ENCODE measurements at regions not wholly inside any gene's neighbourhood (a gene's known extent, or its start where the extent isn't known, plus 50 kb on each side); places are given as distances from the start of the nearest gene placed in this dataset.

DNA sequence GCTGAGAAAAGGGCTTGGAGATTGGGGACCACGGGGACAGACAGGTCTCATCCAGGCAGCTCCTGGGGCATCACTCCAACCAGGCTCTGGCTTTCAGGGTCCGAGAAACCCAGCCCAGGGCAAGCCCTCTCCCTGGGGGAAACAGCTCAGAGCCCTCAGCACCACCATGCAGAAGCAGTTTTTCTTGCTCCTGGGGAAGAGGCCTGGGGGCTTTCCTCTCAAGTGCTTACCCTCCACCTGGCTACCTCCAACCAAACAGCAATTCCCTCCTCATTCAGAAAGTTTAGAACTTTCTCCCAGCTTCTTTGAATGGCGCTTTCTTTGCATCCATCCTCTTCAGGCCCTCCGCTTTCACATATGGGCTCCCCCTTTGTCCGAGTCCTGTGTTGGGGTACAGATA is 110.4 kb upstream of the PHACTR3 start:
- no peak for DNase-seq (ENCODE audit: low read depth in 2 of 2)

DNA sequence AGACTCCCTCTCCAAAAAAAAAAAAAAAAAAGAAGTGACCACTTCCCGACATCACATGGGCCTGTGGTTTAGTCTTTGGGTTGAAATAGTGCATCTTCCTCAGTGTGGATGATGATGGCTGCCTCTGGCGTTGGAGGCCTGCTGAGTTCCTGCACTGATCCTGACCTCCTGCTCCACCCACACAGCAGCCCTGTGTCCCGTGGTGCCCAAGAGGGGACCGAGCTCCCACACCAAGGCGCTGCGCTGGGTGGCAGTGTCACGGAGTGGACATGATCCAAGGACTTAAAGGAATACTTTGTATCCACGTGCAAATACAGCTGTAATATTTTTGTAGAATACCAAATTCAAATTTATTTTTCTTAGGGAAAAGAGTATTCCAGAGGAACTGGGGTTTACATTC is 109.2 kb upstream of the PHACTR3 start:
- DNase-seq (ENCODE audit: low read depth in 2 of 2): no peak

DNA sequence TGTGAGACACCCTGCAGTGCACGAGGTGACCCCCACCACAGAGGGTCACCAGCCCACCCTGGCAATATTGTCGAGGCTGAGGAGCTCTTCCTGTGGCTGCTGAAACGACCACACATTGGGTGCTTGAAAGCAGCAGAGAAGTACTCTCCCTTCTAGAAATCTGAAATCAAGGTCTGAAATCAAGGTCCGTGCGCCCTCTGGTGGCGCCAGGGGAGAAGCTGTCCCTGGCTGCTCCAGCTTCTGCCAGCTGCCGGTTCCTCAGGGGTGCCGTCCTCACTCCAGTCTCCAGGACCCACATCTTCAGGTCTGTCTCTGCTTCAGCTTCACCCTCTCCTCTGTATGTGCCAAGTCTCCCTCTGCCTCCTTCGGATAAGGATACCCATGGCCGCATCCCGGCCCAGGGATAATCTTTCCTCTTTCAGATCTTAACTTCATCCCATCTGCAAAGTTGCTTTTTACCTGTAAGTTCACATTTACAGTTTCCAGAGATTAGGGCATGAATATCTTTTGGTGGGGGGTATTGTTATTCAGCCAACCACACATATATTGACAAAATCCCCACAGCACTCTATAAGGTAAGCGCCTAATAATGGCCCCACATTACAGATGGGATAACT is 108.3 kb upstream of the PHACTR3 start:
- DNase-seq (ENCODE audit: low read depth in 2 of 2): peak; percentile 51 to 59

DNA sequence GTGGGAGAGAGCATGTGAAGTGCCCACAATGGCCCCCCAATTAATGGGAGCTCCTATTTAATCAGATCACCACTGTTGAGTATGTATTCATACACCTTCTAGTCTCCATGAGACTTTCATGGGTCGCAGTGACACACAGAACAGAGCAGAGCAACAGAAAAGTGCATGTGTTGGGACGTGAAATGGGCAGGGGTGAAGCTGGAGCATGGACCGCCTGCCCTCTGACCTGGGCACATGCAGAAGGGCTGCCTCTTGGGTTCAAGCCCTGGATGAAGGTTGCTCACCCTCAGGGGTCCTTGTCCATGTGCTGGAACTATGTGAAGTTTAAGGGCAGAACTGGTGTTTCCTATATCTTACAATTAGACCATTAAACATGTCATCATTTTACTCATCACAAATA is 106.0 kb upstream of the PHACTR3 start:
- DNase-seq (ENCODE audit: low read depth in 2 of 2): no peak

DNA sequence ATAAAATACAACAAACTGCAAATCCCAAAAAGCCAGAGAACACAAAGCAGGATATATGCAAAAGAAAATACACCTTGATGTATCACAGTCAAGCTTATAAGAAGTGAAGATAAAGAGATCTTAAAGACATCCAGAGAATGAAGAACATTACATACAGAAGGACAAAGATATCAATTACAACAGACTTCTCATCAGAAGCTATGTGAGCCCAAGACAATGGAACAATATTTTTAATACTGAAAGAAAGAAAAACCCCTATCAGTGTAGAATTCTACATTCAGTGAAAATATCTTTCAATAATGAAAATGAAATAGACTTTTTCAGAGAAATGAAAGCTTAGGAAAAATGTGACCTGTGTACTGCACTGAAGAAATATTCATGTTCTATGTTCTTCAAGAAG is 104.5 kb upstream of the PHACTR3 start:
- no peak for DNase-seq (ENCODE audit: low read depth in 2 of 2)

DNA sequence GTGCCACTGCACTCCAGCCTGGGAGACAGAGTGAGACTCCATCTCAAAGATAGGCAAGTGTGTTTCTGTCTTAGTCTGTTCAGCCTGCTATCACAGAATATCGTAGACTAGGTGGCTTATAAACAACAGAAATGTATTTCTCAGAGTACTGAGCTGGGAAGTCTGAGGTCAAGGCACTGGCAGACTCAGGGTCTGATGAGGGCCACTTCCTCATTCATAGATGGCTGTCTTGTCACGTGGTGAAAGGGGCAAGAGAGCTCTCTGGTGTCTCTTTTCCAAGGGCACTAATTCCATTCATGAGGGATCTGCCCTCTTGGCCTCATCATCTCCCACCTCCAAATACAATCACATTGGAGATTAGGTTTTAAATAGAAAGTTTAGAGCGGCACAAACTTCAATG is 95.6 kb upstream of the PHACTR3 start:
- no peak for DNase-seq (ENCODE audit: low read depth in 2 of 2)

DNA sequence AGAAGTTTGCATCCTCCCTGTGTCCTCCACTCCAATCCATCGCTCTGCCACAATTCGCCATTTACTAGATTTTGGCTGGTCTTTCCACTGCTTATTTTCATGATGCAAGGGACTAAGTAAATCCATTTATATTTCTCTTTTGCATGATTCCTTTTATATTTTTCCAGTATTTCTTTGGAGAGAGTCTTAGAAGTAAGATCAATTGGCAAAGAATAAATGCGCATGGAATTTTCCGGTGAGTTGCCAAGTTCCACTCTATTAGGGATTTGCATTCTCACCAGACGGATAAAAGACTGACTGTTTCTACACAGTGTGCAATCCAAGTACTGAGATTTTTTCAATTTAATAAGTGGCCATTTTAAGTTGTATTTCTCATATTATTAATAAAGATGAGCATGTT is 91.7 kb upstream of the PHACTR3 start:
- DNase-seq (ENCODE audit: low read depth in 2 of 2): no peak

DNA sequence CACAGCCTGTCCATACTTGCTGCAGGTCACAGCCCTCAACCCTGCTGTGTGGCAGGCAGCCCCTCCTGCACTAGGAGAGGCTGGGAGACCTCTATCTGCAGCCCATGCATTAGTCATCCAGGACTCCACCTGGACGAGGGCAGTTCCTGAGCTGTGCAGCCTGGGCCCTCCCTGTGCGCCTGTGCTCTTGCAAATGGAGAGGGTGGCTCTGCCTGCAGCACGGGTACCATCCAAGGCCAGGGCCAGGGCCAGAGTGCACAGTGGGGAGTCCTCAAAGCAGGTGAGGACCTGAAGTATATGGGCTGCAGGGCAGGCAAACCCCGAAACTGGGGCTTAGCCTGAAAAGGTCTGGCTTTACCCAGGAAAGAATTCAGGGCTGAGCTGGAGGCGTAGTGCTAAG is 89.8 kb upstream of the PHACTR3 start:
- no peak for DNase-seq (ENCODE audit: low read depth in 2 of 2)

DNA sequence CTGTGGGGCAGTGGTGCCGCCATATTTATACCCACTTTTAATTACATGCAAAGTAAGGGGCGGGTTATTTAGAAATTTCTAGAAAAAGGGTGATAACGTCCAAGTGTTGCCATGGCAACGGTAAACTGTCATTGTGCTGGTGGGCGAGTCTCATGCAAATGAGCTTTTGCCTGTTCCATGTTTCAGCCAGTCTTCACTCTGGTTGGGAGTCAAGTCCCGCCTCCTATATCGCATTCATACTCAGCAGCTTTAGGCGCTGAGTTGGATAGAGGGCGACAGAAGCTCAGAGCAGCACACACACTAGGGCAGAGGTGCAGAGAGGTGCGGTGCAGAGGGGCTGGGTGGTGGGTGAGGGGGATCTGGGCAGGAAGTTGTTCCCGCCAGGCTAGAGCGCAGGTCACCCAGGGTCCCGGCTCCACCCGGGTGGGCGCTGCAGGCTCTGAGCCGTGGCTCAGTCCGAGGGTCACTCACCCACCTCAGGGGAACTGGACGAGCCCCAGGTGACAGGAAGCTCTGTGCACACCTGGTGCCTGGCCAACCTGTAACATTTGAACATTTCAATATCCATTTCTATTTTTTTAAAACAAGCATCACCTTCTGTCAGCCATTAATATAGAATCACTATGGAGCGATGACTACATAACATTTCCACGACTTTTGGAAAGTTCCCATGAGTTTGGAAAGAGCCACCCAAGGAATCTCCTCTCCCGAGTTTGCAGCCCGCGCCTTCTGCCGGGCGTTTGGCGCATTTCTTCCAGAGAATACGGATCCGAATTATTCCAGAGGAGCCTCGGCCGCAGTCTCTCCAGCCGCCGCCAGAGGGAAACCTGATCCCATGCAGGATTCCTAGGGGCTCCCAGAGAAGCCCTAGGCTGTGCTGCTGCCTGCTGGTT is 89.1 kb upstream of the PHACTR3 start:
- peak in 1 of 2 donors; percentile 23 for DNase-seq (ENCODE audit: low read depth in 2 of 2)

DNA sequence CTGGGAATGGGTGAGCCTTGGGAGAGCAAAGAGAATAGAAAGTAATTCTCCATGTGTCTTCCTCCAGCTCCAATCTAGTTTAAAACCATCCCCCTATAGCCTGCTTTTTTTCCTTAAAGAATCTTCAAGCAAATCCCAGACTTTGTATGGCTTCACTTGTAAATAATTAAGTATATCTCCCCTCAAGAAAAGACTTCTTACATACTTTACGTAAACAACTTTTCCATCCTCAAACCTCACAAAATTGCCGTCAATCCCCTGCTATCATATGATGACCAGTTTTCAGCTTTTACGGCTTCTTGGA is 88.5 kb upstream of the PHACTR3 start:
- DNase-seq (ENCODE audit: low read depth in 2 of 2): no peak

DNA sequence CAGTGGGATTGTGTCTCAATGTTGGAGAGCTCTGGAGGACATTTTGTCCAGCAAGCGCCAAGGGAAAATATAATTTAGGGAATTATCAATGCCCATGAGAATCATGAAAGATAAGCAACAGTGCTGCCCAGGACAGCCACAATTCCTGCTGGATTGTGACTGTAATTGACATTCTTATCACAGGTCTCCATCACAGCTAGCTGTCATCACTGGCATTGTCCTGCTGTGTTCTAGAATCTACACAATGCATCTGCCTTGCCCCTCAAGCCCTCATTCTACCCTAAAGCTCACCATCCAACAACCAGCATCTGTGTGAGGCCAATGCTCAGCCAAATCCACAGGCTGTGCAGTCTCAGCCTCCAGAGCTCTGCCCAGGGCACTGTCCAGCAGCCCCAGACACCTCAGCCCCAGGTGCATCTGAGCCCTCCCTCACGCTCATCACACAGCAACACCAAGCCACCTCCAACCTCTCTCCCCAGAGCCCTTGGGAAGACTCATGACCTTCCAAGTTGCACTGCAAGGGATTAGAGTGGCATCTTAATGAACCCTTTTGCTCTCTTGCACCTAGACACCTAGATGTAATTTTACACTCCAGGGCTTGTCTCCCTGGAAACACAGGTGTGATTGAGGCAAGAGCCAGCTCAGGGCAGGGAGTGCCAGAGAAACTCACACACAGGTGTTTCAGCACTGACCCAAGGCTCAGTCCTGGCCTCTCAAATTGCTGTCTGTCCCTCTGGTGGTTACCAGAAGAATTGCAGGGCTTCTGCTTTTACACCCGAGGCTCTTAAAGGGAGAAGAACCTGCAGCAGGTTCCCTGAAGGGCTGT is 85.2 kb upstream of the PHACTR3 start:
- no peak for DNase-seq (ENCODE audit: low read depth in 2 of 2)

DNA sequence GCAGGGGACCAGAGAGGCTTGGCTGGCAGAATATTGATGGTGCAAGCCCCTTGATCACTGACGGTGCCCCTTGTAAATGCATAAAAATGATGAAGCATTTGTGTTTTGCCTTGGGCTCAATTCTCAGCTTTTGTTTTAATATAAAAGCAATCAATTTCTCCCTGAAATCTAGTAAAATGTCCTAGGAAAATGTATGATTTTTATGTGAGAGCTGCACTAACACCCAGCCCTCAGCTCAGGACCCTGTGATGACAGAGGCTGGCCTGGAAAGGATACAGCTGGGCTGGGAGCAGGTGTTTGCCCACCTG is 84.7 kb upstream of the PHACTR3 start:
- DNase-seq (ENCODE audit: low read depth in 2 of 2): no peak

DNA sequence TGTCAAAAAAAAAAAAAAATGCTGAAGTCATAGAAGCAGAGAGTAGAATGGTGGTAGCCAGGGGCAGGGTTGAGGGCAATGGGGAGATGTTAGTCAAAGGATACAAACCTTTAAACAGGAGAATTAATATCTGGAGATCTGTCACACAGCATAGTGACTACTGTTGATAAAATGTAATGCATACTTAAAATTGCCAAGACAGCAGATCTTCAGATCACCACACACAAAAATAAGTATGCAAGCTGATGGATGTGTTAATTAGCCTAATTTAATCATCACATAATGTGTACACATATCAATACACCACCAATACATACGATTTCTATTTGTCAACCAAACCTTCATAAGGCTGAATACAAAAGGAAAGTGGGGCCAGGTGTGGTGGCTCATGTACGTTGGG is 83.5 kb upstream of the PHACTR3 start:
- no peak for DNase-seq (ENCODE audit: low read depth in 2 of 2)

DNA sequence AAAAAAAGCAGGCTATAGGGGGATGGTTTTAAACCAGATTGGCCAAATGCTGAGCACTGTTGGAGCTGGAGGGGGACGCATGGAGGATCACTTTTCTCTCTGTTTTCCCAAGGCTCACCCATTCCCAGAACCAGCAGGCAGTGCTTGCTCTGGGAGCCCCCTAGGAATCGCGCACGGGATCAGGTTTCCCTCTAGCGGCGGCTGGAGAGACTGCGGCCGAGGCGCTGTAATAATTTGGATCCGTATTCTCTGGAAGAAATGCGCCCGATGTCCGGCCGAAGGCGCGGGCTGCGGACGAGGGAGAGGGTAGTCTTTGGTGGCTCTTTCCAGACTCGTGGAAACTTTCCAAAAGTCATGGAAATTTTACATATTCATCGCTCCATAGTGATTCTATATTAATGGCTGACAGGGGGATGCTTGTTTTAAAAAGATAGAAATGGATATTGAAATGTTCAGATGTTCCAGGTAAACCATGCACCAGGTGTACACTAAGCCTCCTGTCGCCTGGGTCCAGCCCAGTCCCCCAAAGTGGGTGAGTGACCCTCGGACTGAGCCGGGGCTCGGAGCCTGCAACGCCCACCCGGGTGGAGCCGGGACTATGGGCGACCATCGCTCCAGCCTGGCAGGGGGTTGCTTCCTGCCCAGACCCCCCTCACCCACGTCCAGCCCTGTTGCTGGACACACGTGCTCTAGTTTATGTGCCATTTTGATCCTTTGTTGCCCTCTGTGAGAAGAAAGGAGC is 78.7 kb upstream of the PHACTR3 start:
- peak in 1 of 2 donors; percentile 22 for DNase-seq (ENCODE audit: low read depth in 2 of 2)

DNA sequence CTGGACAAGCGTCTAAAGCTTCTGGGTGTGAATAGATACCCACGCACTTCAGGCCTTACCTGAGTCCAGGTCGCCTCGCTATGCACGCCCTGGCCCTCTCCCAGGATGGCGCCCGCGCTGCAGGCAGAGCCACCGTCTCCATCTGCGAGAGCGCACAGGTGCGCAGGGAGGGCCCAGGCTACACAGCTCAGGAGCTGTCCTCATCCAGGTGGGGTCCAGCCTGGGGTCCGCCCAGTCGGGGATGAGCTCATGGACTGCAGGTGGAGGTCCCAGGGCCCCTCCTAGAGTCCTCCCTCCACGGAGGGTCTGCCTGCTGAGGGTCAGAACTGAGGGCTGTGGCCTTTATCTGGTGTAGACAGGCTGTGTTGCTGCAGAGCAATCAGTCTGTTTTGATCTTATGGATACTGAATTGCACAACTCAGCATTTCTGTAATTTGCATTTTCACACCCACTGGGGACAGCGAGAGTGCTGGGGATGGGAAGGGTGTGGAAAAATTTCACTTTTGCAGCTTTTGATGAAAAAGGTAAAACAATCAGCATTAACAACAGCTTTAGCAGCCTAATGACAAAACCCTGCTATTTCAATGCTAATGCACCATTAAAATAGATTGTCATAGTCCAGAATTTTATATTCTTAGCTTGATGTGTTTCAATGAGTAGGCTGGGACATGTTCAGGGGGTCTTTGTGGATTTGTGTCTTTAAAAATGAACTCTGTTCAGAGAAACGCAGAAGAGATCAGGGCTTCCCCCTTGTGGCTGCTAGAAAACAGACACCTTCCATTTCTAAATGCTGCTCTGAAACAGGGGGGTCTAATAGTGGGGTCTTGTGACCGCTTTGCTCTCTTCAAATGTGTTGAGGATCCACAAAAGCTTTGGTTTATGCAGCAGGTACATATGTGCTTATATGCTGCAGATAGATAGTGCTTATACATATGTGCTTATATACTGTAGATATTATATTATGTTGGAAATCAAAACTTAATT is 77.8 kb upstream of the PHACTR3 start:
- DNase-seq (ENCODE audit: low read depth in 2 of 2): no peak

DNA sequence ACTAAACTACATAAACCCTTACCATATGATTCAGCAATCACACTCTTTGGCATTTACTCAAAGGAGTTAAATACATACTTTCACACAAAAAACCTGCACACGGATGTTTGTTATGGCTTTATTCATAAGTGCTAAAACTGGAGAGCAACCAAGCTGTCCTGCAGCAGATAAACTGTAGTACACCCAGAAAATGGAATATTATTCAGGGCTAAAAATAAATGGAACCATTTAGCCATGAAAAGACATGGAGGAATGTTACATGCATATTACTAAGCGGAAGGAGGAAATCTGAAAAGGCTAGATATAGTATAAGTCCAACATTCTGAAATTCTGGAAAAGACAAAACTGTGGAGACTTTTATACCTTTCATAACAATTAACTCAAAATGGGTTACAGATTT is 73.6 kb upstream of the PHACTR3 start:
- DNase-seq (ENCODE audit: low read depth in 2 of 2): no peak

DNA sequence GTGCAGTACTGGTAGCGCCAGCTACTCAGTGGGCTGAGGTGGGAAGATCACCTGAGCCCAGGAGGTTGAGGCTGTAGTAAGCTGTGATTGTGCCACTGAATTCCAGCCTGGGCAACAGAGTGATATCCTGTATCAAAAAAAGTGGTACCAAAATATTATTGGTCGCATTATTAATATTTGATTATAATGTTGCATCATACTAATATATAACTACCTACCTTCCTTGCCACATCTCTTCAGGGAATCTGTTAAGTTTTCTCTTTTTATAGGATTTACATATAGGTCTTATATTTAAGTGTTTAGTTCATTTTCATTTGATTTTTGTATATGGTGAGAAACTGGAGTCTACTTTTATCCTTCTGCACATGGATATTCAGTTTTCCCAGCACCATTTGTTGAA is 66.3 kb upstream of the PHACTR3 start:
- no peak for DNase-seq (ENCODE audit: low read depth in 2 of 2)

DNA sequence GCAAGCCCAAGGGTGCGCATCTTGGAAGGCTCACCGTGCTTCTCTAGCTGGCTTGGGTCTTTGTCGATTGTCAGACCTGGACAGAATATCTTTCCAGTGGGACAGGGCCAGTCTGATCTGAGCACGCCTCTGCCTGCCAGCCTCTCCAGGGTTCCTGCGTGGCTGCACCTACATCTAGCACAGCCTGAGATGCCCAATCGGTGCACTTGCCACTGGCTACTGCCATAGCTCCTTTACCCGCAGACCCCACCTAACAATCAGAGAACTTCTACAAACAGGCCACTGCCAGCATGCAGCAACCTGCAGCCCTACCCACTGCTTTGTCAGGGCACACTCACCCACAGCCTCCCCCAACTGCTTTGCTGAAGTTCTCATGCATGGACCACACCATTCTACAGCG is 56.7 kb upstream of the PHACTR3 start:
- DNase-seq (ENCODE audit: low read depth in 2 of 2): no peak

All from activated CD4-positive, alpha-beta T cell treated with anti-CD3 and anti-CD28 coated beads for 24 hours (primary cell).